Common myeloid progenitor, CD34-positive (primary cell): ENCODE measurements at regions not wholly inside any gene's neighbourhood (a gene's known extent, or its start where the extent isn't known, plus 50 kb on each side); places are given as distances from the start of the nearest gene placed in this dataset.

ENCODE experiments used
- CTCF ChIA-PET: fragments of 350-600 bp; sonication (Branson Sonifier 250); formaldehyde crosslinking; loops from one replicate; lab custom pipeline; 2021; ENCODE audit warnings: antibody characterized with exemption; lab: Charles Lee
- POLR2A ChIA-PET: fragments of 350-600 bp; sonication (Branson Sonifier 250); formaldehyde crosslinking; loops from one replicate; lab custom pipeline; 2021; ENCODE audit warnings: antibody characterized with exemption; lab: Charles Lee
- DNase-seq, 3 donors: peaks; one replicate each; pipeline versions ENCODE4 v3.0.0 to v3.0.0-alpha.2; 2013
- H3K27ac ChIP-seq, 2 experiments: 1 replicate in 1 of 2; 2 replicates in 1 of 2; pipeline ENCODE4 v1.7.0; 2013; ENCODE audit warnings: inconsistent platforms in 2 of 2, low read length in 2 of 2, mild to moderate bottlenecking in 2 of 2, low read depth in 1 of 2, moderate library complexity in 1 of 2; ENCODE audit not compliant: severe bottlenecking in 2 of 2, insufficient read depth in 1 of 2, poor library complexity in 1 of 2
- H3K27me3 ChIP-seq, 5 experiments: replicated peaks in 2 of 5; 1 replicate in 3 of 5; 2 replicates in 2 of 5; pipeline versions ENCODE4 v1.6.1 to v1.7.0; 2013; ENCODE audit warnings: low read length in 4 of 5, mild to moderate bottlenecking in 2 of 5, moderate library complexity in 2 of 5, inconsistent platforms in 1 of 5; ENCODE audit not compliant: insufficient read depth in 5 of 5, control insufficient read depth in 4 of 5
- H3K36me3 ChIP-seq, 4 experiments: 1 replicate in 2 of 4; 2 replicates in 2 of 4; pipeline versions ENCODE4 v1.6.1 to v1.7.0; 2013; ENCODE audit warnings: low read length in 3 of 4, control low read depth in 1 of 4, mild to moderate bottlenecking in 1 of 4; ENCODE audit not compliant: control insufficient read depth in 4 of 4, insufficient read depth in 4 of 4
- H3K4me1 ChIP-seq, 4 experiments: 1 replicate in 3 of 4; 2 replicates in 1 of 4; pipeline versions ENCODE4 v1.6.1 to v1.7.1; 2013; ENCODE audit warnings: low read length in 3 of 4, mild to moderate bottlenecking in 3 of 4, control low read depth in 1 of 4, inconsistent platforms in 1 of 4, moderate library complexity in 1 of 4; ENCODE audit not compliant: control insufficient read depth in 4 of 4, insufficient read depth in 4 of 4; ENCODE audit errors: control extremely low read depth in 1 of 4
- H3K4me3 ChIP-seq, 7 experiments: 1 replicate in 4 of 7; 2 replicates in 3 of 7; pipeline versions ENCODE4 v1.5.1 to v1.7.0; 2013; ENCODE audit warnings: mild to moderate bottlenecking in 7 of 7, low read length in 6 of 7, moderate library complexity in 6 of 7, inconsistent platforms in 2 of 7, low read depth in 2 of 7, control low read depth in 1 of 7; ENCODE audit not compliant: insufficient read depth in 4 of 7, control insufficient read depth in 1 of 7; ENCODE audit errors: extremely low read depth in 1 of 7
- H3K9me3 ChIP-seq, 5 experiments: 1 replicate in 4 of 5; 2 replicates in 1 of 5; pipeline versions ENCODE4 v1.6.1 to v1.7.1; 2013; ENCODE audit warnings: low read length in 4 of 5, mild to moderate bottlenecking in 2 of 5, inconsistent platforms in 1 of 5, low read depth in 1 of 5, moderate library complexity in 1 of 5; ENCODE audit not compliant: control insufficient read depth in 4 of 5, insufficient read depth in 2 of 5; ENCODE audit errors: control extremely low read depth in 1 of 5
- WGBS: methylation state at CpG from one replicate; pipeline ENCODE4 v1.1.5; 2013; ENCODE audit not compliant: insufficient coverage; 5-methylcytosine and 5-hydroxymethylcytosine counted together

- Histone ChIP-seq H3K36me3 (no peaks in the 10 kb centered on the region), H3K4me1 (peaks cover 0 to 8% (median 0%) of the 10 kb centered on the region in 4 experiments), H3K27ac (no peak overlapping the region), H3K9me3 (peaks cover 0 to 4% (median 0%) of the 10 kb centered on the region in 5 experiments), H3K4me3 (no peak overlapping the region), H3K27me3 (no peaks in the 10 kb centered on the region)
- ChIA-PET CTCF (no interaction called here), POLR2A (no interaction called here)
- no CpG with 5 or more reads among the region's 5 CpGs for WGBS
- peak in 2 of 3 donors; percentile 50 to 51 for DNase-seq
These were observed 164.8 kb downstream of the MRPL14 start for GRCh38 chr6:43962458-43962857.

GRCh38 chr6:43957273-43957672 is 170.0 kb downstream of the MRPL14 start:
- Histone ChIP-seq H3K36me3 (no peaks in the 10 kb centered on the region), H3K27me3 (peaks cover 0 to 2% (median 0%) of the 10 kb centered on the region in 5 experiments), H3K27ac (no peak overlapping the region), H3K9me3 (peaks cover 0 to 8% (median 4%) of the 10 kb centered on the region in 5 experiments), H3K4me3 (no peak overlapping the region), H3K4me1 (no peaks in the 10 kb centered on the region)
- ChIA-PET CTCF (interaction anchor here (1.1 to 1.3 kb wide), 2 partner anchors 11 to 20 kb away, joined by 3 read pairs; no protein-coding TSS in a partner anchor), POLR2A (no interaction called here)
- no CpG with 5 or more reads among the region's 3 CpGs for WGBS
- DNase-seq = no peak

- peaks cover 0 to 2% (median 0%) of the 10 kb centered on the region in 5 experiments for H3K27me3 ChIP-seq
- POLR2A ChIA-PET = no interaction called here
- peaks cover 0 to 8% (median 4%) of the 10 kb centered on the region in 5 experiments for H3K9me3 ChIP-seq
- CTCF ChIA-PET = interaction anchor here (1.1 to 8.5 kb wide), 5 partner anchors 10 to 182 kb away, joined by 3 to 51 read pairs (median 3); no protein-coding TSS in a partner anchor
- no peaks in the 10 kb centered on the region for H3K36me3 ChIP-seq
- H3K4me3 ChIP-seq = no peak overlapping the region
- WGBS = no CpG with 5 or more reads among the region's 3 CpGs
- H3K4me1 ChIP-seq = peaks cover 0 to 2% (median 0%) of the 10 kb centered on the region in 4 experiments
- H3K27ac ChIP-seq = no peak overlapping the region
- no peak for DNase-seq
These were observed 170.8 kb downstream of the MRPL14 start for GRCh38 chr6:43956478-43956877.

GRCh38 chr6:43954311-43955131 is 172.7 kb downstream of the MRPL14 start:
- Histone ChIP-seq H3K4me1 (peaks cover 0 to 5% (median 0%) of the 10 kb centered on the region in 4 experiments), H3K27me3 (peaks cover 0 to 2% (median 0%) of the 10 kb centered on the region in 5 experiments), H3K9me3 (peaks cover 0 to 8% (median 4%) of the 10 kb centered on the region in 5 experiments), H3K27ac (no peak overlapping the region), H3K36me3 (no peaks in the 10 kb centered on the region), H3K4me3 (no peak overlapping the region)
- ChIA-PET CTCF (interaction anchor here (0.6 to 8.5 kb wide), 17 partner anchors 9 to 287 kb away, joined by 3 to 51 read pairs (median 4); no protein-coding TSS in a partner anchor), POLR2A (interaction anchor here (0.8 kb wide), 1 partner anchor 157 kb away, joined by 3 read pairs; no protein-coding TSS in a partner anchor)
- 94% methylated on average over 8 of the region's 12 CpGs for WGBS
- DNase-seq = no peak

- ChIA-PET CTCF (interaction anchor here (0.6 to 8.5 kb wide), 17 partner anchors 9 to 286 kb away, joined by 3 to 51 read pairs (median 4); no protein-coding TSS in a partner anchor), POLR2A (interaction anchor here (0.8 kb wide), 1 partner anchor 157 kb away, joined by 3 read pairs; no protein-coding TSS in a partner anchor)
- H3K36me3 ChIP-seq = no peaks in the 10 kb centered on the region
- H3K4me3 ChIP-seq = no peak overlapping the region
- peaks cover 0 to 2% (median 0%) of the 10 kb centered on the region in 5 experiments for H3K27me3 ChIP-seq
- DNase-seq = no peak
- H3K4me1 ChIP-seq = peaks cover 0 to 5% (median 0%) of the 10 kb centered on the region in 4 experiments
- H3K27ac ChIP-seq = no peak overlapping the region
- 78% methylated on average over 8 of the region's 8 CpGs for WGBS
- peaks cover 0 to 8% (median 4%) of the 10 kb centered on the region in 5 experiments for H3K9me3 ChIP-seq
These were observed 173.4 kb downstream of the MRPL14 start for GRCh38 chr6:43953794-43954310.

GRCh38 chr6:43953256-43953655 is 174.0 kb downstream of the MRPL14 start:
- 94% methylated on average over 2 of the region's 2 CpGs for WGBS
- Histone ChIP-seq H3K36me3 (no peaks in the 10 kb centered on the region), H3K9me3 (peaks cover 0 to 8% (median 4%) of the 10 kb centered on the region in 5 experiments), H3K27ac (no peak overlapping the region), H3K4me3 (no peak overlapping the region), H3K4me1 (peaks cover 0 to 5% (median 0%) of the 10 kb centered on the region in 4 experiments), H3K27me3 (peaks cover 0 to 2% (median 0%) of the 10 kb centered on the region in 5 experiments)
- ChIA-PET POLR2A (no interaction called here), CTCF (interaction anchor here (0.7 to 8.5 kb wide), 12 partner anchors 12 to 286 kb away, joined by 3 to 51 read pairs (median 4); no protein-coding TSS in a partner anchor)
- DNase-seq = peak in 2 of 3 donors; percentile 31 to 33
